ENCODE measurements at regions not wholly inside any gene's neighbourhood (a gene's known extent, or its start where the extent isn't known, plus 50 kb on each side); places are given as distances from the start of the nearest gene placed in this dataset.

DNA sequence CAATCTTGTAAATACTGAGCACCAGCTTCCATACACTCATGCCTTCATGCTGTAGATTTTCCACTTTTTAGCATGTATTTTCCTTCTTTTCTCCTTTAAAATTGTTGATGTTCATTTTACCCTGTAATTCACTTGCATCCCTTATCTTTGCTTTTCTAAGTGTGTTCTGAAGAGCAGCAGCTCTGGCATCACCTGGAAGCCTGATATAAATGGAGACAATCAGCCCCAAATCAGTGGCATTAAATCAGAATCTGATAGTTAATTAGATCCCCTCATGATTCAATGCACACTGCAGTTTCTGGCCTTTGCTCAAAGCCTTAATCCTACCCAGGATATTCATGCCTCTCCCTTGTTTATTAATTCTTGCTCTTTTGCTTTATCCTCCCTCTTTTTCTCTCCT lies 942.4 kb downstream of the XPNPEP1 start:
- H3K4me1 ChIP-seq (ENCODE audit: insufficient read depth, low read length, severe bottlenecking) = no peaks in the 10 kb centered on the region
- H3K4me2 ChIP-seq (ENCODE audit: low read length) = no peak overlapping the region
- H2AFZ ChIP-seq (ENCODE audit: low read length) = no peak overlapping the region
- H3K27ac ChIP-seq (ENCODE audit: low read depth, low read length, poor library complexity, severe bottlenecking) = no peak overlapping the region
- H3K36me3 ChIP-seq (ENCODE audit: insufficient read depth, low read length) = no peaks in the 10 kb centered on the region
- no peaks in the 10 kb centered on the region for H3K9me2 ChIP-seq (ENCODE audit: low read depth, low read length)
- no peaks in the 10 kb centered on the region for H3K27me3 ChIP-seq (ENCODE audit: insufficient read depth, low read length)
- H3K9me3 ChIP-seq (ENCODE audit: low read length) = no peaks in the 10 kb centered on the region
- H3K9ac ChIP-seq (ENCODE audit: low read length) = no peak overlapping the region
- no peak for TF ChIP-seq EZH2 (IDR thresholded peaks at IDR 0.05; ENCODE audit: borderline replicate concordance, low read length)
- TF ChIP-seq, protein P1, sequence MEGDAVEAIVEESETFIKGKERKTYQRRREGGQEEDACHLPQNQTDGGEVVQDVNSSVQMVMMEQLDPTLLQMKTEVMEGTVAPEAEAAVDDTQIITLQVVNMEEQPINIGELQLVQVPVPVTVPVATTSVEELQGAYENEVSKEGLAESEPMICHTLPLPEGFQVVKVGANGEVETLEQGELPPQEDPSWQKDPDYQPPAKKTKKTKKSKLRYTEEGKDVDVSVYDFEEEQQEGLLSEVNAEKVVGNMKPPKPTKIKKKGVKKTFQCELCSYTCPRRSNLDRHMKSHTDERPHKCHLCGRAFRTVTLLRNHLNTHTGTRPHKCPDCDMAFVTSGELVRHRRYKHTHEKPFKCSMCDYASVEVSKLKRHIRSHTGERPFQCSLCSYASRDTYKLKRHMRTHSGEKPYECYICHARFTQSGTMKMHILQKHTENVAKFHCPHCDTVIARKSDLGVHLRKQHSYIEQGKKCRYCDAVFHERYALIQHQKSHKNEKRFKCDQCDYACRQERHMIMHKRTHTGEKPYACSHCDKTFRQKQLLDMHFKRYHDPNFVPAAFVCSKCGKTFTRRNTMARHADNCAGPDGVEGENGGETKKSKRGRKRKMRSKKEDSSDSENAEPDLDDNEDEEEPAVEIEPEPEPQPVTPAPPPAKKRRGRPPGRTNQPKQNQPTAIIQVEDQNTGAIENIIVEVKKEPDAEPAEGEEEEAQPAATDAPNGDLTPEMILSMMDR (IDR thresholded peaks at IDR 0.05; ENCODE audit: low read length) = no peak
- no peaks in the 10 kb centered on the region for H3K79me2 ChIP-seq (ENCODE audit: insufficient read depth, low read length)
- no peak overlapping the region for H3K4me3 ChIP-seq (ENCODE audit: low read depth, low read length, poor library complexity, severe bottlenecking)
- no peaks in the 10 kb centered on the region for H3F3A ChIP-seq (ENCODE audit: insufficient read depth, low read length)
- H4K20me1 ChIP-seq (ENCODE audit: insufficient read depth, low read length) = no peaks in the 10 kb centered on the region

GRCh38 chr10:108975459-108976058 lies 947.8 kb downstream of the XPNPEP1 start:
- Histone ChIP-seq H3K4me2 (ENCODE audit: low read length) (no peak overlapping the region), H3K36me3 (ENCODE audit: insufficient read depth, low read length) (no peaks in the 10 kb centered on the region), H3K27me3 (ENCODE audit: insufficient read depth, low read length) (no peaks in the 10 kb centered on the region), H3K9me2 (ENCODE audit: low read depth, low read length) (no peaks in the 10 kb centered on the region), H4K20me1 (ENCODE audit: insufficient read depth, low read length) (no peaks in the 10 kb centered on the region), H3K9me3 (ENCODE audit: low read length) (no peaks in the 10 kb centered on the region), H3K4me1 (ENCODE audit: insufficient read depth, low read length, severe bottlenecking) (no peaks in the 10 kb centered on the region), H3K79me2 (ENCODE audit: insufficient read depth, low read length) (no peaks in the 10 kb centered on the region), H3F3A (ENCODE audit: insufficient read depth, low read length) (no peaks in the 10 kb centered on the region), H2AFZ (ENCODE audit: low read length) (no peak overlapping the region), H3K4me3 (ENCODE audit: low read depth, low read length, poor library complexity, severe bottlenecking) (no peak overlapping the region), H3K27ac (ENCODE audit: low read depth, low read length, poor library complexity, severe bottlenecking) (no peak overlapping the region), H3K9ac (ENCODE audit: low read length) (no peak overlapping the region)
- no peak for TF ChIP-seq EZH2 (IDR thresholded peaks at IDR 0.05; ENCODE audit: borderline replicate concordance, low read length)
- TF ChIP-seq, protein P1 (IDR thresholded peaks at IDR 0.05; ENCODE audit: low read length) = no peak

DNA sequence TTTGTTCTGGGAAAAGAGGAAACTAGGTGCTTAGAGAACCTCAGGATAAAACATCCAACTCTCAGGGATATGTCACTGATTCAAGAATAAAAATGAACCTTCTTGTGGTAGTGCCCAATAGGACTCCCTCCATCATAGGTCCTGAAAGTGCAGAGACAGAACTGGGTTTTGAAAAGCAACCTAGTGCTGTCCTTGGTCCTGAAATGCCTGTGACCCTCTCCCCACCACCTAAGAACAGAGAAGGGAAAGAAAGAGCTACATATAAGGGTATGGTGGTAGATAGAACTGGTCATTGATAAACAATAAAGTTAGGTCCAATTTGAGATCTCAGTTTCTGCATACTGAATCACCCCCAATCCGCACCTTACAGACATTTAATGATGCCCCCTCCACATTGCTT lies 953.3 kb downstream of the XPNPEP1 start:
- Histone ChIP-seq H3K4me1 (ENCODE audit: insufficient read depth, low read length, severe bottlenecking) (no peaks in the 10 kb centered on the region), H3K36me3 (ENCODE audit: insufficient read depth, low read length) (no peaks in the 10 kb centered on the region), H3K27me3 (ENCODE audit: insufficient read depth, low read length) (no peaks in the 10 kb centered on the region), H3K9ac (ENCODE audit: low read length) (no peak overlapping the region), H3K4me2 (ENCODE audit: low read length) (no peak overlapping the region), H3K9me3 (ENCODE audit: low read length) (no peaks in the 10 kb centered on the region), H3K9me2 (ENCODE audit: low read depth, low read length) (no peaks in the 10 kb centered on the region), H3K4me3 (ENCODE audit: low read depth, low read length, poor library complexity, severe bottlenecking) (no peak overlapping the region), H3K79me2 (ENCODE audit: insufficient read depth, low read length) (no peaks in the 10 kb centered on the region), H3K27ac (ENCODE audit: low read depth, low read length, poor library complexity, severe bottlenecking) (no peak overlapping the region), H2AFZ (ENCODE audit: low read length) (no peak overlapping the region), H3F3A (ENCODE audit: insufficient read depth, low read length) (no peaks in the 10 kb centered on the region), H4K20me1 (ENCODE audit: insufficient read depth, low read length) (no peaks in the 10 kb centered on the region)
- TF ChIP-seq, protein P1 (IDR thresholded peaks at IDR 0.05; ENCODE audit: low read length) = no peak
- no peak for TF ChIP-seq EZH2 (IDR thresholded peaks at IDR 0.05; ENCODE audit: borderline replicate concordance, low read length)

All from OCI-LY1 (cell line).